RPMI7951 (cell line): ENCODE measurements at regions not wholly inside any gene's neighbourhood (a gene's known extent, or its start where the extent isn't known, plus 50 kb on each side); places are given as distances from the start of the nearest gene placed in this dataset.
"Not testable (repeated sequence)": the region's sequence is repeated elsewhere in the genome, so short reads cannot be mapped to it uniquely, and the experiment has no call there.

Experiments
- DNase-seq: peaks from one replicate; pipeline ENCODE4 v3.0.0-alpha.2; 2012; ENCODE audit warnings: low read depth

- DNase-seq = not testable (repeated sequence)
Measured at GRCh38 chr2:166743482-166743881, 144.8 kb upstream of the XIRP2 start.

DNA sequence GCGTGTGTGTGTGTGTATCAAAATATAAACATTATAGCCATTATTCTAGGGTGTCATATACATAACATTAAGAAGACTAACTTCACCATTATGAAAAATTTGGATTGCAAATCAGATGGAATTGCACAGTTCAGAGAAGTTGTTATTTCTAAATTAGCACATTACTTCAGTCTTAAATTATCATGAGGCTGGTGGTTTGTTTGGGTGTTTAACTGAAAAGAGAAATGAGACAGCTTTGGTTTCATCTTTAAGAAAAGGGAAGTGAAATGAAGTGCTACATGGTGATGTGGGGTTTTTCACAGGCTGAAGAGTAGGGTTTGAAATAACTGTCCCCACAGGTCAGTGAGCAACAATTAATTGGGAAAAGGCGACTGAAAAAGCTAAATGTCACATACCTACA is 161.2 kb upstream of the XIRP2 start:
- DNase-seq = no peak

- no peak for DNase-seq
Measured at GRCh38 chr2:166725927-166726924, 162.1 kb upstream of the XIRP2 start.

GRCh38 chr2:166716968-166717367 is 171.3 kb upstream of the XIRP2 start:
- DNase-seq = no peak

DNA sequence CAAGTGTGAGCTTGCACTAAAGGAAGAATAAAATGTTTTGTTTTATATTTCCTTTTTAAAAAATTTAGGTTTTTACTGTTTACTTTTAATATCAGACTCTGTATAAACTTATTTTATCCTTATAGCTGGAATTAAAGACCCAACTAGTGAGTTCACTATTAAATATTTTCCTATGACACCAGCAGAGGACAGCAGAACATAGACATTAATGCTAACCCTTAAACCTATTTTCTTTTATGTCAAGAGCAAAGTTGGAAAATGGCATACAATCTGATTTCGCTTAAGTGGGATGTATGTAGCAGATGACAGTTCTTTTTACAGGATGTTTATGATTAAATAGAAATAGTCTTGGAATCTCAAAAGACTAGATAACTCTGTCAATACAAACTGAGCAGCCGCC is 188.2 kb upstream of the XIRP2 start:
- no peak for DNase-seq

GRCh38 chr2:166695154-166695553 is 193.1 kb upstream of the XIRP2 start:
- DNase-seq = no peak

GRCh38 chr2:166686057-166686456 is 192.0 kb upstream of the SCN7A start:
- DNase-seq = not testable (repeated sequence)

DNA sequence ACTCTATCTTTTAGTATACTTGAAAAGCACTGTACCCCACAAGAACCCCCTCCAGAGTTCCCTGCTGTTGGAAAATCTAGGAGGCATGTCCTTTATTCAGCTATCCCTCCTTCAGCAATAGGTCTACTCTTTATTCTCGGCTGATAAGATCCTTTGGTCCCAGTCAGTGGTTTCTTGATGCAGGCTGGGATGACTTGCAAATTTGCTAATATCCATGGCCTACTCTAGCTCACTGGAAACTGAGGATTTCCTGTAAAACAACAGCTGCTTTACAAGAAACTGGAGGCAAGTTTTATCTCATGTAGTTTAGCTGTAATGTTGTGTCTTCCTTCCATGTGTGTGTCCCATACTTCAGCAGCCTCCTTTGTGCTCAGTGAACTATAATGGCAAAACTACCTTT is 183.9 kb upstream of the SCN7A start:
- no peak for DNase-seq

GRCh38 chr2:166676716-166677115 is 182.7 kb upstream of the SCN7A start:
- DNase-seq = no peak

DNA sequence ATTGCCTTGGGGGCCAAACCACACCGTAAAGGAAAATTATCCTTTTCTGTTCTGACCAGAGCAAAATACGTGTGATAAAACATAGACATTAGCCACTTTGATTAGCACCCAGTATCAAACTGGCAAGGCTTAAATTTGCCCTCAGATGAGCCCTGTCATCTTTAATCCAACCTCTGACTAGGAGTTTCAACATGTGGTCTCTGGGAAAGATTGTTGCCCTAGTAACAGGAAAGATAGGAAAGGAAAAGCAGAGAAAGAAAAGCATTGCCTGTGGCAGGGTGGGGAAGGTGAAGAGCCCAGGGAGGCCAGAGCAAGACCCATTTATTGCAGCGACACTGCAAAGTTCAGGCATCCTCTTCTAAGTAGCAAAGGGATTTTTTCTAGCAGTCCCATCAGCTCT is 181.5 kb upstream of the SCN7A start:
- DNase-seq = no peak

- no peak for DNase-seq
Measured at GRCh38 chr2:166673986-166674385, 179.9 kb upstream of the SCN7A start.

- DNase-seq = no peak
Measured at GRCh38 chr2:166671801-166672200, 177.8 kb upstream of the SCN7A start.

DNA sequence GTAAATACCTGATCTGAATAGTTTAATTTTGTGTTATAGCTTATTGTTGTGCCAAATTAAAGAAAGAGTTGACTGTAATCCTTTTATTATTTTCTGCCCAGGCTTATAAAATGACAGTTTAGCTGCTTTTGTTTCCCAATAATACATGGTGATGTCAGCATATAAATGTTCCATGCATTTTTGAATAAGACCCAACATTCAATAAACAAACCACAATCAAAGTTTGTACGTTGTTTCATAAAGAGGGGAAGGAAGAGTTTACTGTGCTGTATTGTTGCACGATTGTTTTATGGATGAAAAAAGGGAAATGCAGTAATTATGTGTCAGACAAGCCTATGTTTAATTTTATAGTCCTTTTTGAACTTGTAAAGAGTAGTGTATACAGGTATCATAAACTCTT is 177.2 kb upstream of the SCN7A start:
- no peak for DNase-seq

GRCh38 chr2:166665991-166666940 is 172.2 kb upstream of the SCN7A start:
- no peak for DNase-seq

GRCh38 chr2:166661824-166662223 is 167.8 kb upstream of the SCN7A start:
- no peak for DNase-seq

- DNase-seq = no peak
Measured at GRCh38 chr2:166661391-166661790, 167.3 kb upstream of the SCN7A start.

- DNase-seq = no peak
Measured at GRCh38 chr2:166658901-166659300, 164.9 kb upstream of the SCN7A start.

- peak; percentile 9 for DNase-seq
Measured at GRCh38 chr2:166653185-166653813, 159.2 kb upstream of the SCN7A start.

GRCh38 chr2:166651991-166652390 is 157.9 kb upstream of the SCN7A start:
- DNase-seq = no peak

DNA sequence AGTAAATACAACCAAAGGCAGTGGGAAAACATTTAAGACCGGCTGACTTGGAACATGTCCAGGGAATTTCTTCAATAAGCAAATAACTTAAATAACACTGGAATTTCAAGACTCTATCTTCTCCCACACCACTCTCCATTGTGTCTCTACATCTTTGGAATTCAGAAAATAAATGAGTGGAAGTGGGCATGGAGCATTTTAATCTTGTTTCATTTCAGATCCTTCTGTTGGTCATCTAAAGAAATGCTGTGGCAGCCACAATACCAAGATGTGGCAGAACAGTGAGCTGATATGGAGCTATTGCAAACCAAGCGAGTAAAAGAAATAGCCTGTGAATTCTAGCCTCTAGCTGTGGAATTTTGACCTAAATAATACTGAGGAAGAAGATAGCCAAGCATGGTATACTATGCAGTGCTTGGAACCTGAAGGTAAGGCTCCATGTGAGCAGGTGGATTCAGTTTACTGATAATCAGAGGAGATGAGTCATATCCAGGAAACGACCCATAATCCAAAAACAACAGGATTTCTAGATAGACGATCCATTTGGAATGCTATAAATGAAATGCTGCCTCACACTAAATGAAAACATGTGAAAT is 157.1 kb upstream of the SCN7A start:
- no peak for DNase-seq

GRCh38 chr2:166647935-166648334 is 153.9 kb upstream of the SCN7A start:
- DNase-seq = no peak

DNA sequence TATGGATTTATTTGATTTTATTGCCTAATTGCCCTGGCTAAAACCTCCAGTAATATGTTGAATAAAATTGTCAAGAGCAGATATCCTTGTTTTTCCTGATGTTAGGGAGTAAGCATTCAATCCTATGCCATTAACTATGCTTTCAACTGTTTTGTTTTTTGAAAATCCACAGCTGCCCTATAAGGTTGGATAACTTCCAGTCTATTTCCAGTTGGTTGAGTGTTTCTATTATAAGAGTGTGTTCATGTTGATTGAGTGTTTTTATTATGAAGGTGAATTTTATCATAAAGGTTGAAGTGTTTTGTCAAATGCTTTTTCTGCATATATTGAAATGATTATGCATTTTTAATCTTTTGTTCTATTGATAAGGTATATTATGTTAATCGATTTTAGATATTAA is 149.9 kb upstream of the SCN7A start:
- no peak for DNase-seq
